Tibial nerve (tissue), 4 donors: ENCODE measurements at regions not wholly inside any gene's neighbourhood (a gene's known extent, or its start where the extent isn't known, plus 50 kb on each side); places are given as distances from the start of the nearest gene placed in this dataset.

ENCODE experiments used
- EP300 ChIP-seq, 2 donors: sonication (generic); formaldehyde crosslinking; IDR thresholded peaks; one replicate each; pipeline ENCODE4 v1.6.1; 2017; ENCODE audit warnings: antibody characterized with exemption in 2 of 2, mild to moderate bottlenecking in 1 of 2
- POLR2A ChIP-seq, 2 donors: fragments of 450-650 bp; IDR thresholded peaks; one replicate each; pipeline ENCODE4 v1.6.1; 2017; ENCODE audit warnings: antibody characterized with exemption in 2 of 2, mild to moderate bottlenecking in 2 of 2, moderate library complexity in 2 of 2
- TF ChIP-seq, protein P1 (sequence below), 5 experiments: fragments of 200-600 bp in 3 of 5; fragments of 450-650 bp in 2 of 5; sonication (generic) in 3 of 5; IDR thresholded peaks; one replicate each; pipeline ENCODE4 v1.5.1; 2016 to 2019; ENCODE audit warnings: antibody characterized with exemption in 5 of 5, mild to moderate bottlenecking in 3 of 5, moderate library complexity in 2 of 5

- TF ChIP-seq, protein P1, sequence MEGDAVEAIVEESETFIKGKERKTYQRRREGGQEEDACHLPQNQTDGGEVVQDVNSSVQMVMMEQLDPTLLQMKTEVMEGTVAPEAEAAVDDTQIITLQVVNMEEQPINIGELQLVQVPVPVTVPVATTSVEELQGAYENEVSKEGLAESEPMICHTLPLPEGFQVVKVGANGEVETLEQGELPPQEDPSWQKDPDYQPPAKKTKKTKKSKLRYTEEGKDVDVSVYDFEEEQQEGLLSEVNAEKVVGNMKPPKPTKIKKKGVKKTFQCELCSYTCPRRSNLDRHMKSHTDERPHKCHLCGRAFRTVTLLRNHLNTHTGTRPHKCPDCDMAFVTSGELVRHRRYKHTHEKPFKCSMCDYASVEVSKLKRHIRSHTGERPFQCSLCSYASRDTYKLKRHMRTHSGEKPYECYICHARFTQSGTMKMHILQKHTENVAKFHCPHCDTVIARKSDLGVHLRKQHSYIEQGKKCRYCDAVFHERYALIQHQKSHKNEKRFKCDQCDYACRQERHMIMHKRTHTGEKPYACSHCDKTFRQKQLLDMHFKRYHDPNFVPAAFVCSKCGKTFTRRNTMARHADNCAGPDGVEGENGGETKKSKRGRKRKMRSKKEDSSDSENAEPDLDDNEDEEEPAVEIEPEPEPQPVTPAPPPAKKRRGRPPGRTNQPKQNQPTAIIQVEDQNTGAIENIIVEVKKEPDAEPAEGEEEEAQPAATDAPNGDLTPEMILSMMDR (IDR thresholded peaks at IDR 0.05): no peak
- TF ChIP-seq POLR2A (IDR thresholded peaks at IDR 0.05): no peak
- TF ChIP-seq EP300 (IDR thresholded peaks at IDR 0.05): no peak
Measured at GRCh38 chr19:28862238-28862637, 350.7 kb downstream of the UQCRFS1 start.
